Renal cortical epithelial cell (primary cell): ENCODE measurements at regions not wholly inside any gene's neighbourhood (a gene's known extent, or its start where the extent isn't known, plus 50 kb on each side); places are given as distances from the start of the nearest gene placed in this dataset.

ENCODE experiments used
- DNase-seq: peaks from one replicate; pipeline ENCODE4 v3.0.0-alpha.2; 2011; ENCODE audit warnings: low read depth

DNA sequence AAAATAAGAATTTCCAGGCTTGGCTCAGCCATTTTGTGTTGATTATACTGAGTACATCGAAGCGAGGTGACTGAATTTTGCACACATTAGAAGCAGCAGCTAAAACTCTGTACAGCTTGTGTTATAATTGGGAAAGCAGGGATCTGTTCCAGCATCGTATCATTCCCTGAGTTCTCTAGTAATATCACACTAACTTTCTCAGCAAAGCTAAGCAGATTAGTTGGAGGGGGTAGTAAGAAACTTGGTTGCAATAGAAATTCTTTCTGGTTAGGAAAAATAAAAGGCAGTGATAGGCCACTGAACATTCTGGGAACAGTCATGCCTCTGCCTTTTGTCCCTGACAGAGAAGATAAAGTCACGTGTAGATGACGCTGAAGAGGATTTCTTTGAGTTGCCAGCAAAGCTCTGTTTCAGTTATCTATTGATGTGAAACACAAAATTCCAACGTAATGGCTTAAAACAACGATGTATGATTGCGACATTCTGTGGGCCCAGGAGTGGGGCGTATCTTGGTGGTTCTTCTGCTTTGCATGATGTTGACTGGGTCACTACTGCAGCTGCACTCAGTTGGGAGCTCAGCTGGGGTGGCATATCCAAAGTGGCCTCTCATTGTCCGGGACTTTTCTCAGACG lies 202.1 kb upstream of the MEX3C start:
- DNase-seq: no peak

DNA sequence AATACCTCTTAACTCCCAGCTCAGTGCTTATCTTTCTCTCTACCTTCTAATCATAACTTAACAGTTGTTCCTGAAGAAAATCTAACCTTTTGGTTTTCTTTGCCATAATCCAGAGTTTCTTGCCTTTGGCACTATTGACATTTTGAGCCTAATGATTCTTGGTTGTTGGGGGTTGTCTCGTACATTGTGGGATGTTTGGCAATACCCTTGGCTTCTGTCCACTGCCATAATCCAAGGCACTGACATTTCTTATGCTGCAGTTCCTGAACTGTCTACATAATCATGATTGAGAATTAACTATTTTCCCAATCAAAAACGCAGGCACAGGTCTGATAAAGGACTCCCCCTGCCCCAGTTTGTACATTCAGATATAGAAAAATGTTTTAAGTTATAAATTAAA lies 203.2 kb upstream of the MEX3C start:
- peak; percentile 6 for DNase-seq

DNA sequence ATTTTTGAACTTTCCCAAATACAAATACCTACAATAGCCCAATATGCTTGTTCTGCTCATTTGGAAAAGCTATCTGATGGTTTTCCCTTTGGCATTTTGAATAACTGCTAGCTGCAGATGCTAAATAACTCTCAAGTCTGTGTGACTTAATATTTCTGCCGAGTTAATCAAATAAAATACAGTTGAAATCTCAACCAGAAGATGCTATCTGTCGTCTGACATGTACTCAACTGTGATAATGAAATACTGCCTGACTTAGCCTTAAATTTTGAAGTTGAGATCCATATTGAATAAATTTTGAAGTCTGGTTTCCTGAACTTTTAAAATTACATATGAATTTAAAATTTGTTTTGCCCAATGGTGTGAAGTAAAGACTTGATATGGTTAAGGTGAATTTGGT lies 204.4 kb upstream of the MEX3C start:
- no peak for DNase-seq

DNA sequence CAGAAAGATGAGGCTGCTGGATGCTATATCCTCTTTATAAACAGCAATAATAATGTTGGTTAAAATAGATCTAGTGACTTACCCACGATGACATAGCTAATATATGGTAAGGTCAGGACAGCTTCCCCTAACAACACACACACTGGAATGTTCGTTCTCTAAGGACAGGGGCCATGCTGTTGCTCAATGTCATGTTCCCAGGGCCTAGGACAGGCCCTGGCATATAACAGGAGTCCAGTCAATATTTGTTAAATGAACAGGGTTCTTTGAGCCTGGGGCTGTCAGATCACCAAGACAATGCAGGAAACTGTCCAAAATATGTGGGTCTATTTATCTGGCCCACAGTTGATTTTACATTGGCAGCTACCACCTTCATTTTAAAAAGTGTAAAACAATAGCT lies 207.1 kb upstream of the MEX3C start:
- no peak for DNase-seq

DNA sequence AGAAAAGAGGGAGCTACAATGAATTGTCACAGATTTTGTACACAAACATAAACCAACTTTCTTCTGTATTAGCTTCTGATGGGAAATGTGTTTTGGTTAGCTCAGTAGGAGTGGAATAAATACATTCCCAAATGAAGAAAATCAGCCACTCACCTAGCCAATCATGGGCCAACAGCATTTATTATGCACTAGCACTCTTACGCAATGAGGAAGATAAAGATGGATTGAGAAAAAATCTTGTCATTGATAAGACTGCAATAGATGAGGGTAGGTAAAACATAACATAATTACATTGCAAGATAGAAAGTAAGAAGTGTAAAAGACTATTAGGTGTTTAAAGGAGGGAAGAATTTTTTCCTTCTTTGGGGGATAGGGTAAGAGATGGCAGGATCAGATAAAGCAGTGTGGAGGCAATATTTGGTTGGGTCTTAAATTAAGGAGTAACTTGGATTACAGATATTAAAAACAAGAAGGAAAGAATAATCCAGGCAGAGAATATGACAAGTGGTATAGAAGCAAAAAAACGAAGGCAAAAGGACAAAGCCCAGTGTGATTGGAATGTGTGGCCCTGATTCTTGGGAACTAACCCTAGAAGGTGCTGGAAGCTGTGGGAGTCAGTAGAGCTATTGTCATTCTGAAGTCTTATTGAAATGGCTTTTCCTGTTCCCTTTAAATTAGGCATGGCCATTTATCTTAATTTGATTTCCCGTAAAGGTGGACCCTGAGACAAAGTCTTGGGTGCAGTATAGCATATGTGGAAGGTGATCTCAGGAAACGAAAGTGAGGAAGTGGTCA lies 208.4 kb upstream of the MEX3C start:
- no peak for DNase-seq

DNA sequence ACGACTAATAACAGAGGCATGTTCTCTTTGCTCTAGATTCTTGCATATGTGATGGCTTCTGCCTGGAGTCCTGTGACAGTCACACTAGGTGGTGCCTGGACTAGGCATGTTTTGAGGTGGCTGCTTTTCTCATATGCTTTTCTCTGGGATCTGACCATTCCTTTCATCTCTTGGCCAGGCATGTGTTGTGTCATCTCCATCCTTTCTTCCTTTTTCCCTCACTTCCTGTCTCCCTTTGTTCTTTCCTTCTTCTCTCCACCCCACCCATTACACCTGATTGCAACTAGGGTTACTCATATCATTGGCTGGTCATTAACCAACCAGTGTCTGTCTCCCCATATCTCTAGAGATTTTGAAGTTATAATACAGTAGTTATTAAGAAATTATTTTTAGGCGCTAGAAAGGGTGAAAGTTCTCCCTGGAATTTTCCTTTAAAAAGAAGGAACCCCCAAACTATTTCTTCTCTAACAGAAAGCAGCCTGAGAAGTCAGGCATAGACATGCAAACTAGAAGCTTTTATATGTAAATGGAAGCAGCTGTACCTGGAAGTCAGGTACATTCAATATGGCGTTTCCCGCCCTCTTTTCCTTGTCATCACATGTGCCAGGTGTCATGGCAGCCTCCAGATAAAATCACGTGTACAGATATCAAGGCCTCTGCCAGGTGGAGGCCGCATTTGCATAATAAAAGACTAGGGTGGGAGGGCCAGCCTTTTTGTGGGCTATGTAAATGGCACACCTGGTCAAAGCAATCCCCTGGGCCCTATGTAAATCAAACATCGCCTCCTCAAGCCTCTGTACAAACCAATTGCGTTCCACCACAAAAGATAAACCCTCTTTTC lies 220.4 kb upstream of the MEX3C start:
- DNase-seq: no peak

DNA sequence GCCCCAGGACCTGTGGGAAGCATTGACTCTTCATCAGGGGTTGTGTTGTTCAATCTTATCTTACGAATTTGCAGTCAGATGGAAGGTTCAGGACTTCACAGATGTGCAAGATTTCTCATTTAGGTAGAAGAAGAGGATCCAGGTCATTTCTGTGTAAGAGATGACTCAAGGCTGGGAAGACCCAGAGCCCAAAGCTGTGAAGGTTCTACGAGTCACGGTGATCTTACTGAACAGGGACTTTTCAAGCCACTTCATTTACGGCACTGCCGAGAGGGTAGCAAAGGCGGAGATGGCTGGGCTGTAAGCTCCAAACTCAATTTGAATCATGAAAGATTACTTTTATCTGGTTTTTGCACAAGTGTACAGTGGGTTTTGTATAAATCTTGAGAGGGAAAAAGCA lies 228.0 kb upstream of the MEX3C start:
- no peak for DNase-seq

DNA sequence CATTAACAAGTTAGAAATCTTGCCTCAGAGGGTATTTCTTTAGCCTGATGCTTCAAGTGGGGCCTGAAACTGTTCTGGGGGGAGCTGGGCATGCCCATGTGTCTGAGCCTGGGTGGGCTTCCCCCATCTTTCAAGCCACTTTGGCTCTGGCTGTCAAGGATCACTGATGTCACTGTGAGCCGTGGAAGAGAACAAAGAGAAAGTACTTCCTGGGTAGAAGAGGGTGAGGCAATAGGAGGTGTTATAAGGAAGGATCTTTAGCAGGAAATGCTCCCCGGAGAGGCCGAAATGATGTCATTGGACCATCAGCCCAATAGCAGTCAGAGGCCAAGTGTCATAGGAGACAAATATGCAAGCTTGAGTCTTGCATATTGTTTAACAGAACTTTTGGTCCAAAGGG lies 228.4 kb upstream of the MEX3C start:
- no peak for DNase-seq

DNA sequence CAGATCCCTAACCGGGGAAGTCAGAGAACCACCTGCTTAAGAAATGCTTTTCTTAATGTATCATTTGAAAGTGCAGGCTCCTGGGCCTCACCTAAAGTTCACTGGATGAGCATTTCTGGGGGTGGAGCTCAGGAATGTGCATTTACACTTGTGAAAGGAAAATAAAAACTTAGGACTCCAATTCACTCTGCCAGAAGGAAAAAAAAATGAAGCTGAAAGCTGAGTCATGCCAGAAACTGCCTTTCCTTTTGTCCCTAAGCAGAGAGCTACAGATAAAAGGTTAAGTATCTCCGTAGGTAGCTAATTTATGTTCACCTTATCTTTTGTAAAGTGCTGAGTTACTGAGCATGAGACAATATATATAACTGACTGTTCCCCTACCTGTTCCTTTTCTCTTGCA lies 229.5 kb upstream of the MEX3C start:
- DNase-seq: peak; percentile 36

DNA sequence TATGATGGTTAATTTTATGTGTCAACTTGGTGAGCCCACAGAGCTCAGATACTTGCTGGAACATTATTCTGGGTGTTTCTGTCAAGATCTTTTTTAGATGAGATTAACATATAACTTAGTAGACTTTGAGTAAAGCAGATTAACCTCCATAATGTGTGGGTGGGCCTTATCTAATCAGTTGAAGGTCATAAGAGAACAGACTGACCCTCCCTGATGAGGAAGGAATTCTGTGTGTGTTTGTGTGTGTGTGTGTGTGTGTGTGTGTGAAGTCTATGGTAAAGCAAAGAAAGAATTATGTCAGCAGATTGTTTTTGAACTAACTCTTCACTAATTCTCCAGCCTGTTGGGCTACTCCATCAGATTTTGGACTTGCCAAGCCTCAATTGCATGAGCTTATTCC lies 232.2 kb upstream of the MEX3C start:
- DNase-seq: no peak

DNA sequence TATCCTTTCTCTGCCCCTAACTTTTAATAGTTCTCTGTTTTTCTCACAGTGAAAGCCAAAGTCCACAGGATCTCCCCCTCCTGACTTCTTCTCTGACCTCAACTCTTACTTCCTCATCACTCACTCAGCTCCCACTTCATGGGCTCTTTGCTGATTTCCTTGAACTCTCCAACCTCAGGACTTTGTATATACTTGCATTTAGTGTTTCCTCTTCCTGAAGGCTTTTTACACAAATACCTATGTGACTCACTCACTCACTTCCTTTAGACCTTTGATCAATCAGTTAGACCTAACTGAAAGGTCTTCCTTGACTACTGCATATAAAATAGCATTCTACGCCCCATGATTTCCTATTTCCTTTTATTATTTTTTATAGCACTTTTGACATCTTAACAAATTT lies 233.1 kb upstream of the MEX3C start:
- peak; percentile 50 for DNase-seq

DNA sequence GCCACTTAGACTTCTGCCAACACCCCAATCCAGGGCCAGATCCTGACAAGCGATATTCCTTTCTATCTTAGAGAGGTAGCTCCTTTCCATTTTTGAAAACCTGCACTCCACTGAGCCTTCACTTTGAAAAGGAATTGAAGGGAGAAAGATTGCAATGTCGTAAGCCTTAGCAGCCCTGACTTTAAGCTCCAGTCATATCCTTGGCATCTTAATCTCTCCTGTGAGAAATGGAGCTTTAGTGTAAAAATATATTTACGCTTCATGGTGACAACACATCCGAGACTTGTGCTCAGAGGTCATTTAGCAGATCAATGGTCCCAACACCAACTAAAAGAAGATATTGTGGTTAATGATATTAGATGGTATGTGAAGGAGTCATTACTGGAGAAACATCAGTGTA lies 235.8 kb upstream of the MEX3C start:
- DNase-seq: no peak

DNA sequence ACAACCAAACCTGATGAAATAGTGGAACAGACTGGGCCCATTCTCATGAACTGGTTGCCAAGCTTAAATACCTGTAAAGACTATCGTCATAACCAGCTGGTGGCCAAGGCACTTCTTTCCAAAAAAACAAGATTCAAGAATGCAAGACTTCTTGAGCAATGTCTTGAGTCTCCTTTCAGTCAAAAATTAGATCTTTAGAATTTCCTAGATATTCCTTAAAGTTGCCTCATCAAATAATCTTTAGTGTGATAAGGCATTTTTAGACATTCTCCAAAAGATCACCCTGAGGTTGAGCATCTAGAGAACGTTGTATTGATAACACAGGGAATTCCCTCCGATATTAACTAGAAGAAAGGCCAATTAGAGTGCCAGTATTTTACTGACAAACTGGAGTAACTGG lies 236.4 kb upstream of the MEX3C start:
- no peak for DNase-seq

DNA sequence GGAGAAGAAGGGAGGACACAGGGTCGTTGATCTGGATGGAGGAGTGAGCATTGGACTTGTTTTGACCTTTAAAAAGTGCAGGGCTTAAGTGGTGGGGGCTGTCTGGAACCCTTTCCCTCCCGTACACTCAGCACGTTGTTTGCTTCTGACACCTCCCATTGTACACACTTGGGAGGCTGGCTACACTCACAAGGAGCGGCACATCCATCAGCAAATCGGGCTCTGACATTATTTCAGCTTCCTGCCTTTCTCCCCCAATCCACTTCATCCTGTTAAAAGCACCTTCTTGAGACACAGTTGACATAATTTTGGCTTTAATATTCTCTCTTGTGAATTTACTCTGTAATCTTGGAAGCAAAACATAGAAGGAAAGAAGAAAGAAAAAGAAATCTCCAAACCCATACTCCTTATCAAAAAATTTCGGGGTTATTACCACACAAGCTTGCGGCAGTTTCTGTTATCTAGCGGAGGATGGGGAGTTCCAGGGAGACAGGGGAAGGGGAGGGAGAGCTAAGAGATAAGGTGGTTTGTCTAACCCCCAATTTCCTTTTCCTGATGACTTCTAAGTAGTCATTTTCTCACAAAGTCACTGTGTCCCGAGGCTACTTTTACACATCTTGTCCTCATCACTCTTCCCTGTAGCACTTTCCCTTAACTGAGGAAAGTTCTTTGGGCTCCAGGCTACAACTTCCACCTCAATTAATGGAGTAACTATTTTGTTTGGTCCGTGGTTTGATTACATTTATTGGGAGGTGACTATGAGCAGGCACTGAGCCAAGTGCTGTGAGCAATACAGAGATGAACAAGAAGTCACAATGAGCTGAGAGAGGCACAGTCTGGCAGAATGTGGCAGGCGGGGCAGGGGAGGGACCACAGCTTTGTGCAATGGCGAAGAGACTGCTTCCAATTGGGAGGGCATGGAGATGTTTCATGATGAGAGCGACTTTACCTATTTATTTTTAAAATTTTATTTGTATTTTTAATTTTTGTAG lies 240.1 kb upstream of the MEX3C start:
- no peak for DNase-seq

DNA sequence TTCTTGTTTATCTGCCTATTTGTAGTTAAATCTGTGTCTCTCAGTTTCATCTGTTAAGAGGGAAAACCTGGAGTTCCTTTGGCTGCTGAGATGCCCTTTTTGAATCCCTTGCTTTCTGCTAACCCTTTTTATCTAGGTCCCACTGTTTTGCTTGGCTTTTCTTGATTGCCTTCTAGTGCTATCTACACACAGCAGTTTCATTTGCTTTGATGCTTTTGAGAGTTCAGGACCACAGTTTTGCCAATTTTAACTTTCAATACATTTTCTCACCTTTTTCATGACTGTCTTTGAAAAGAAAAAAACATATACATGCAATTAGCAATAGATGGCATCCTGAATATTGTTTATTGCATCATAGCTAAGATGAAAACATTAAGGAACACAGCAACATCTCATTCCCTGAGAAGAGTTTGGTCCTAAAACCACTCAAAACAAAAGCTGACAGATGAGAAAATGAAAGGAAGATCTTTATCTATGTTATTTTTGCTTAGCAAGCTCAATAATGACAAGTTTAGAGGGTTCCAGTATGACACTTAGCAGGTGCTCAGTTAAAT lies 241.4 kb upstream of the MEX3C start:
- no peak for DNase-seq

DNA sequence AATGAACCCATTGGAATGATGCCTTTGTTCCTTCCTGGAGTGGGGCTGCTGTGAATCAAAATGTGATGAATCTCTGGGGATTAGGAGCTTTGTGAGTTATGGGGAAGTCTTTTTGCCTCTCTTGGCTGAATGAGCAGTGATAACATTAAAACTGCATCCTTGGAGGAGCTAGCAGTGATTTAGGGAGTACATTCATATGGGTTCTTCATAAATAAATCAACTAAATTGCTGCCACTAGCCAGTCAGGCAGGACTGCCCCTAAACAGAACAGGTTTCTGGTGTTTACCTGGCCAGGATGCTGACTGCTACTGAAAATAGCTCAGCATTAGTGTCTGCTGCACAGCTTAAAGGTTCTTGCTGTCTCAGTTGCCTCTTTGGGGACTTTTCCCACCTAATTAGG lies 244.5 kb upstream of the MEX3C start:
- DNase-seq: no peak

DNA sequence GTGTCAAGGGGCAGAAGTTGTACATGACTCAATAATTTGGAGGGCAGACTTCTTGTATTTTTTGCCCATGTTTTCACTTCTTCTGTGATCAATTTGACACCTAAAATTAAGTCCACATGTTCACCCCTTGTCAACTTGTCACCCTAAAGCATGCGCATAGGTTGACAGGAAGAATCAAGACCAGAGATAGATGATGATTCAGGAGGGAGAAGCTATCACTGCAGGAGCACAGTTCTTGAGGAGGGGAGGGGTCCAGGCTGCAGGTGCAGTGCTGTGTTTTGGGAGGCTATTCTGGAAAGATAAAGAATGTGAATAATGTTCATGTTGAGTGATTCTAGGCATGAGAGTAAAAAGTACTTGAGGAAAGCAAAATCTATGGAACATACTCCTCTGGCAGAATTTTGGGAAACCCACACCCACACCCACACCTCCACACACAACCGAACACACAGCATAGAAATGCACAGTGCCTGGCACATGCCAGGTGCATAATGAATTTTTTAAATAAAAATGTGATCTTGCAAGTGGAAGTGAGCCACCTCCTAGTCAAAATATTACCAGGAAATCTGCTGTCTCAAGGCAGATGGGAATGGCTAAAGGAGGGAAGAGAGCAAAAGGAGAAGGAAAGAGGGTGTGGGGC lies 249.2 kb upstream of the MEX3C start:
- DNase-seq: no peak

DNA sequence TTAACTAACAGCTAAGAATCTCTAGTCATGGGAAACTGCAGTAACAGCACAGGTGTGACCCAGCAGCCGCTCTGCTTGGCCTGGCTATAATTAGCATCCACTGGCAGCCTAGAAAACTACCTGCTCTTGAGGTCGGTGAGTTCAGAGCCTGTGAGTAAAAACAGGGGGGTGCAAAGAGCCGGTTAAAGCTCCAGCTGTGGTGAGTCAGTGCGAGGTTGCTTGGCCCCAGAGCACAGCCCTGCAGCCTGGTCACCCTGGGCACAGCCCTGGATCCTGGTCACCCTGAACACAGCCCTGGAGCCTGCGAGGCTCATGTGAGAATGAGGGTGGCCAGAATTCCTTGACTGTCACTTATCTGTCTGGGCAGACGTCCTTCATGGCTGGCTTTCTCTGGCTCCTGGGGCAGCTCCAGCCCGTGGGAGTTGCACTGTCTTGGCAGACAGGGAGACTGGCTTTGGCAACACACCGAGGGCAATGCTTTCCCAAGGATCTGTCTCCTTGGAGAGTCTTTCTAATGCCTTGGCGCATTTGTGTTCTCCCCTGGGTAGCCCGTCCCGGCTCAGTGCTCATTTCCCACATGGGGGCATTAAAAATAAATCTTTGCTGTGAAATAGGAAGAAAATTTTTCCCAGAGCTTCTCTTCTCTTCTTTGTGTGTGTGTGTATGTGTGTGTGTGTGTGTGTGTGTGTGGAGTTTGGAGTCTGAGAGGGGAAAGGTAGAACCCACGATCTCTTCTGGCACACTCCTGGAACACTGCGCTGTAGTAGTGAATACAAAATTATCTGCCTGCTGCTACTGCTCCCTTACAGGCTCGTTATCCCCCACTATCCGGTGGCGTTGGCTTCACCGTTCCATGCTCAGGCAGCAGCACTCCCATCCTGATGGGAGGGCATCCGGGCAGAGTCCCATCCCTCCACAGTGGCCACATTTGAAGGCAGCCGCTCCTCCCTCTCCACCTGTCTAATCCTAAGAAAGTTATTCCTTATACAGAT lies 250.2 kb upstream of the MEX3C start:
- peak; percentile 40 for DNase-seq

DNA sequence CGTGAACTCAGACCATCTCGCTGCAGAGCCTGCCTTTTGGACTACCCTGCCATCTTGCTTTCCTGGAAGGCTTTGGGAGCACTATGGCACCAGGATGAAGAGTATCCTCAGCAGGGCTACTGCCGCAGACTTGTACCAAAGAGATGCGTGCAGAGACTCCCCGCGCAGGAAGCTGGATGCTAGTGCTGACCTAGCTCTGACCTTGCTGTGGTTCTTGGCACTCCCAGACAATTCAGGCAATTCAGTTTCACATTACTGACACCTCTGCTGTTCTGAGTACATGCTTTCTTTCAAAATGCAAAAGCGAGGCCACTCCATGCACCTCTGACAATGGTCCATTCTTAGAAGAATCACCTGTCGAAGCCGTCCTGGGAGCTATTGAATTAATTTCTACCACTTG lies 251.5 kb upstream of the MEX3C start:
- no peak for DNase-seq

DNA sequence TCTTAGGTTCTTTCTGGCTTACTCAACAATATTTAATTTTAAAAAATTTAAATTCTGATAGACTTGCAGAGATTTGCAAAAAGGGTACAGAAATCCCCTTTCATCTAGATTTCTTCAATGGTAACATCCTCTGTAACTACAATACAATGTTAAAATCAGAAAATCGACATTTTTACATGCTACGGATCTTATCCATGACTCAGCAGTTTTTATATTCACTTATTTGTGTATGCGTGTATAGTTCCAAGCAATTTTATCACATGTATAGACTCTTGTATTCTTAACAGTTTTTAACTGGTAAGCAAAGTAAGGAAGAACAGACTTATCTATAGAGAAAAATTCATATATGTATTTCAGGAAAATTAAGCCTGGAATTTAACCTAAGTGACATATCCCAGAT lies 256.1 kb upstream of the MEX3C start:
- no peak for DNase-seq
